Ectodermal cell (in vitro differentiated cells): ENCODE measurements at regions not wholly inside any gene's neighbourhood (a gene's known extent, or its start where the extent isn't known, plus 50 kb on each side); places are given as distances from the start of the nearest gene placed in this dataset.

Experiments used
- H3K27ac ChIP-seq: 2 replicates; pipeline ENCODE4 v1.7.0; 2013; ENCODE audit warnings: mild to moderate bottlenecking, low read depth, low read length; ENCODE audit not compliant: insufficient read depth, poor library complexity, severe bottlenecking
- H3K27me3 ChIP-seq: 2 replicates; pipeline ENCODE4 v1.7.0; 2013; ENCODE audit warnings: mild to moderate bottlenecking, low read length; ENCODE audit not compliant: insufficient read depth, control insufficient read depth, poor library complexity, severe bottlenecking
- H3K36me3 ChIP-seq: one replicate; pipeline ENCODE4 v1.7.0; 2013; ENCODE audit warnings: low read length; ENCODE audit not compliant: control insufficient read depth, insufficient read depth
- H3K4me1 ChIP-seq: one replicate; pipeline ENCODE4 v1.7.0; 2013; ENCODE audit warnings: low read length; ENCODE audit not compliant: control insufficient read depth, insufficient read depth
- H3K4me3 ChIP-seq: 2 replicates; pipeline ENCODE4 v1.7.0; 2013; ENCODE audit warnings: low read depth, low read length, control low read depth; ENCODE audit not compliant: insufficient read depth
- H3K9me3 ChIP-seq: 2 replicates; pipeline ENCODE4 v1.7.0; 2013; ENCODE audit warnings: mild to moderate bottlenecking, low read length, moderate library complexity; ENCODE audit not compliant: control insufficient read depth
- WGBS, 2 experiments: methylation state at CpG; one replicate each; pipeline ENCODE4 v1.1.7; 2013; ENCODE audit warnings: missing lambda C conversion rate in 2 of 2; 5-methylcytosine and 5-hydroxymethylcytosine counted together

GRCh38 chr14:49527221-49527620, 59.0 kb downstream of the RPS29 start:
- no peaks in the 10 kb centered on the region for H3K9me3 ChIP-seq
- no peak overlapping the region for H3K27ac ChIP-seq
- no peaks in the 10 kb centered on the region for H3K36me3 ChIP-seq
- 88 to 91% methylated on average over 1 of the region's 1 CpG for WGBS, 2 experiments
- no peaks in the 10 kb centered on the region for H3K27me3 ChIP-seq
- peaks cover 8% of the 10 kb centered on the region for H3K4me1 ChIP-seq
- no peak overlapping the region for H3K4me3 ChIP-seq

GRCh38 chr14:49526101-49526500, 60.1 kb downstream of the RPS29 start:
- no peaks in the 10 kb centered on the region for H3K27me3 ChIP-seq
- no peak overlapping the region for H3K27ac ChIP-seq
- H3K36me3 ChIP-seq: no peaks in the 10 kb centered on the region
- peaks cover 8% of the 10 kb centered on the region for H3K4me1 ChIP-seq
- H3K9me3 ChIP-seq: no peaks in the 10 kb centered on the region
- H3K4me3 ChIP-seq: no peak overlapping the region

- no peak overlapping the region for H3K27ac ChIP-seq
- no peaks in the 10 kb centered on the region for H3K36me3 ChIP-seq
- no peaks in the 10 kb centered on the region for H3K27me3 ChIP-seq
- no peak overlapping the region for H3K4me3 ChIP-seq
- H3K4me1 ChIP-seq: no peaks in the 10 kb centered on the region
- no peaks in the 10 kb centered on the region for H3K9me3 ChIP-seq
- 87 to 91% methylated on average over 3 of the region's 3 CpGs for WGBS, 2 experiments
Observed at GRCh38 chr14:49516286-49516685, 69.9 kb downstream of the RPS29 start.

GRCh38 chr14:49512571-49512970, 73.6 kb downstream of the RPS29 start:
- Histone ChIP-seq H3K9me3 (no peaks in the 10 kb centered on the region), H3K27me3 (no peaks in the 10 kb centered on the region), H3K27ac (no peak overlapping the region), H3K4me3 (no peak overlapping the region), H3K36me3 (no peaks in the 10 kb centered on the region), H3K4me1 (no peaks in the 10 kb centered on the region)

- no peaks in the 10 kb centered on the region for H3K9me3 ChIP-seq
Observed at GRCh38 chr14:49512147-49512551, 74.0 kb downstream of the RPS29 start.

GRCh38 chr14:49508124-49508523, 78.1 kb downstream of the RPS29 start:
- H3K36me3 ChIP-seq: no peaks in the 10 kb centered on the region
- H3K27me3 ChIP-seq: no peaks in the 10 kb centered on the region
- no peaks in the 10 kb centered on the region for H3K4me1 ChIP-seq
- no peak overlapping the region for H3K27ac ChIP-seq
- H3K4me3 ChIP-seq: no peak overlapping the region
- no peaks in the 10 kb centered on the region for H3K9me3 ChIP-seq

More at GRCh38 chr14:49512147-49512551, 74.0 kb downstream of the RPS29 start:
- no peak overlapping the region for H3K27ac ChIP-seq
- no peaks in the 10 kb centered on the region for H3K27me3 ChIP-seq
- no peaks in the 10 kb centered on the region for H3K4me1 ChIP-seq
- H3K36me3 ChIP-seq: no peaks in the 10 kb centered on the region
- 95% methylated on average over 3 of the region's 3 CpGs for WGBS, 2 experiments
- H3K4me3 ChIP-seq: no peak overlapping the region

- Histone ChIP-seq H3K27me3 (no peaks in the 10 kb centered on the region), H3K9me3 (no peaks in the 10 kb centered on the region), H3K4me3 (no peak overlapping the region), H3K27ac (no peak overlapping the region), H3K4me1 (no peaks in the 10 kb centered on the region), H3K36me3 (no peaks in the 10 kb centered on the region)
- WGBS, 2 experiments: 60 to 69% methylated on average over 1 to 2 of the region's 2 CpGs
Observed at GRCh38 chr14:49506650-49507049, 79.5 kb downstream of the RPS29 start.

GRCh38 chr14:49505041-49505766, 81.0 kb downstream of the RPS29 start:
- Histone ChIP-seq H3K9me3 (no peaks in the 10 kb centered on the region), H3K4me1 (no peaks in the 10 kb centered on the region), H3K4me3 (no peak overlapping the region), H3K27ac (no peak overlapping the region), H3K27me3 (no peaks in the 10 kb centered on the region), H3K36me3 (no peaks in the 10 kb centered on the region)
- WGBS, 2 experiments: 85 to 96% methylated on average over 5 of the region's 5 CpGs

- H3K9me3 ChIP-seq: no peaks in the 10 kb centered on the region
- WGBS, 2 experiments: 19 to 48% methylated on average over 3 to 5 of the region's 7 CpGs
- H3K27me3 ChIP-seq: no peaks in the 10 kb centered on the region
- no peaks in the 10 kb centered on the region for H3K36me3 ChIP-seq
- H3K4me3 ChIP-seq: no peak overlapping the region
- no peak overlapping the region for H3K27ac ChIP-seq
- H3K4me1 ChIP-seq: no peaks in the 10 kb centered on the region
Observed at GRCh38 chr14:49497725-49498348, 88.3 kb downstream of the RPS29 start.

- H3K9me3 ChIP-seq: no peaks in the 10 kb centered on the region
- H3K27ac ChIP-seq: no peak overlapping the region
- H3K27me3 ChIP-seq: no peaks in the 10 kb centered on the region
- H3K36me3 ChIP-seq: no peaks in the 10 kb centered on the region
- H3K4me3 ChIP-seq: no peak overlapping the region
- H3K4me1 ChIP-seq: no peaks in the 10 kb centered on the region
- WGBS, 2 experiments: 92 to 95% methylated on average over 7 of the region's 7 CpGs
Observed at GRCh38 chr14:49497267-49497666, 88.9 kb downstream of the RPS29 start.
